Ascending aorta (tissue), 2 donors: ENCODE measurements at regions not wholly inside any gene's neighbourhood (a gene's known extent, or its start where the extent isn't known, plus 50 kb on each side); places are given as distances from the start of the nearest gene placed in this dataset.

ENCODE experiments used
- DNase-seq, 2 donors: peaks; one replicate each; pipeline ENCODE4 v3.0.0-alpha.2; 2019; ENCODE audit warnings: low spot score in 2 of 2
- H3K27ac ChIP-seq, 2 donors: fragments of 200-600 bp; sonication (generic); one replicate each; pipeline ENCODE4 v1.5.1; 2016 to 2017; ENCODE audit warnings: mild to moderate bottlenecking in 1 of 2
- H3K27me3 ChIP-seq: fragments of 200-600 bp; sonication (generic); one replicate; pipeline ENCODE4 v1.5.1; 2017
- H3K36me3 ChIP-seq, 2 donors: fragments of 200-600 bp; sonication (generic); one replicate each; pipeline ENCODE4 v1.5.1; 2016
- H3K4me1 ChIP-seq, 2 donors: fragments of 200-600 bp; sonication (generic); one replicate each; pipeline ENCODE4 v1.5.1; 2016 to 2017; ENCODE audit warnings: mild to moderate bottlenecking in 1 of 2
- H3K4me3 ChIP-seq, 2 donors: fragments of 200-600 bp; sonication (generic); one replicate each; pipeline ENCODE4 v1.5.1; 2016 to 2017; ENCODE audit warnings: mild to moderate bottlenecking in 1 of 2
- H3K9me3 ChIP-seq, 2 donors: fragments of 200-600 bp; sonication (generic); one replicate each; pipeline ENCODE4 v1.5.1; 2016
- intact Hi-C: fragments of 100-400 bp; cut with DNase I; formaldehyde crosslinking; loops from one replicate; pipeline ENCODE4 v1.15.1; 2023
- TF ChIP-seq, protein P1 (sequence below), 3 experiments: fragments of 200-600 bp in 2 of 3; fragments of 450-650 bp in 1 of 3; sonication (generic) in 2 of 3; IDR thresholded peaks; one replicate each; pipeline ENCODE4 v1.5.1; 2016 to 2019; ENCODE audit warnings: antibody characterized with exemption in 3 of 3, mild to moderate bottlenecking in 1 of 3, moderate library complexity in 1 of 3

DNA sequence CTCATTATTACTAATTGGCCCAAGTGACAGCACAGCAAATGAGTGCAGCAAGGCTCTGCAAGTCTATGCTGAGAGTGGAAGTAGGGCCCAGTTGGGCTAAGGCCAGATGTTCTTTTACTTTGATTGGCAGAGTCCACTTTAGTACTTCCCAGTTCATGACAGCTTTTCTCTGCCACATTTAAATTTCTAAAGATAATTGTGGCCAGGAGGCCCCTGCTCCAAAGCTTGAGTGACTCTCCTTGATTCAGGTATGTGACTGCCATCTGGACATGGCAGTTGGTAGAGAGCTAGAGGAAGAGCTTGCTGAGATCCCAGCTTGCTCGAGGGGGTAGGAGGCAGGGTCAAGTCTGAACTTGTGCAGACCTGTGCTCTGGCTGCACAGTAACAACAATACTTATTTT lies 154.1 kb downstream of the CARTPT start:
- Histone ChIP-seq H3K27me3 (no peaks in the 10 kb centered on the region), H3K36me3 (no peaks in the 10 kb centered on the region), H3K4me3 (no peak overlapping the region), H3K9me3 (peaks cover 0 to 6% of the 10 kb centered on the region in 2 donors), H3K27ac (no peak overlapping the region), H3K4me1 (peaks cover 0 to 5% of the 10 kb centered on the region in 2 donors)
- intact Hi-C loops: no loop called here
- no peak for DNase-seq
- TF ChIP-seq, protein P1, sequence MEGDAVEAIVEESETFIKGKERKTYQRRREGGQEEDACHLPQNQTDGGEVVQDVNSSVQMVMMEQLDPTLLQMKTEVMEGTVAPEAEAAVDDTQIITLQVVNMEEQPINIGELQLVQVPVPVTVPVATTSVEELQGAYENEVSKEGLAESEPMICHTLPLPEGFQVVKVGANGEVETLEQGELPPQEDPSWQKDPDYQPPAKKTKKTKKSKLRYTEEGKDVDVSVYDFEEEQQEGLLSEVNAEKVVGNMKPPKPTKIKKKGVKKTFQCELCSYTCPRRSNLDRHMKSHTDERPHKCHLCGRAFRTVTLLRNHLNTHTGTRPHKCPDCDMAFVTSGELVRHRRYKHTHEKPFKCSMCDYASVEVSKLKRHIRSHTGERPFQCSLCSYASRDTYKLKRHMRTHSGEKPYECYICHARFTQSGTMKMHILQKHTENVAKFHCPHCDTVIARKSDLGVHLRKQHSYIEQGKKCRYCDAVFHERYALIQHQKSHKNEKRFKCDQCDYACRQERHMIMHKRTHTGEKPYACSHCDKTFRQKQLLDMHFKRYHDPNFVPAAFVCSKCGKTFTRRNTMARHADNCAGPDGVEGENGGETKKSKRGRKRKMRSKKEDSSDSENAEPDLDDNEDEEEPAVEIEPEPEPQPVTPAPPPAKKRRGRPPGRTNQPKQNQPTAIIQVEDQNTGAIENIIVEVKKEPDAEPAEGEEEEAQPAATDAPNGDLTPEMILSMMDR (IDR thresholded peaks at IDR 0.05): no peak

DNA sequence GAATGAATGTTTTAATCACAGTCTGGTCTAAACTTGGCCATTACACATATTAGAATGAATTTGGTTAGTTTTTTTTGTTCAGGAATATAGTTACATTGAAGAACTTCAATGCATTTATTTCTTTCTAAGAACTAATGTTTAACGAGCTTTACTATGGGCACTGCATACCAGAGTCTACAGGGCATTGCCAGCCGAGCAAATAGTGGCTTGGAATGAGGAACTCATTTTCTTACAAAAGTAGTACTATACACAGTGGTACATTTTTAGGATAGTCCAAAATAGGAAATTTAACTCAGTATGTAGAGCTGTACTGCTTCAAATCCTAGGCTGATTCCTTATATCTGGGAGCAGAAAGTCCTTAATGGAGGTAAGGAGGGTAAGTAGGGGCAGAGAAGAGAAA lies 155.4 kb downstream of the CARTPT start:
- Histone ChIP-seq H3K27ac (peak overlapping the region; percentile 34 to 54), H3K36me3 (no peaks in the 10 kb centered on the region), H3K27me3 (no peaks in the 10 kb centered on the region), H3K4me3 (no peak overlapping the region), H3K9me3 (peaks cover 0 to 6% of the 10 kb centered on the region in 2 donors), H3K4me1 (peaks cover 0 to 5% of the 10 kb centered on the region in 2 donors)
- DNase-seq: no peak
- TF ChIP-seq, protein P1 (IDR thresholded peaks at IDR 0.05): no peak
- intact Hi-C loops: no loop called here

DNA sequence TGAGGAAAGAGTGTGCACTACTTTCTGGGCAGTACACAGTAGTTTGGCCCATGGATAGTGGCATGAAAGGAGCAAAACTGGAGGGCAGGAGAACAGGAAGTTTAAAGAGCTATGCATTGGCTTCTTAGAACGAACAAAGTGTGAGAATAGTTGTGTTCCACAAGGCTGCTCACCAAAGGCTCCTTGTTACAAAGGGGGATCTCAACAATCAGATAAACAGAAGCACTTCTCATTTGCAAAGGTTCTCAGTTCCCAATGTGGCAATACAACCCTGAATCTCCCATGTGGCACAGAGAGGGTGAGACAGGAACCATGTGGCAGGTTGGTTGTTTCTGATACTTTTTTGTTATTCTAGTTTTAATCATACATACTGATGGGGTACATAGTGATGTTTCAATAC lies 158.4 kb downstream of the CARTPT start:
- Histone ChIP-seq H3K27me3 (no peaks in the 10 kb centered on the region), H3K36me3 (no peaks in the 10 kb centered on the region), H3K4me1 (peaks cover 0 to 5% of the 10 kb centered on the region in 2 donors), H3K9me3 (no peaks in the 10 kb centered on the region), H3K27ac (no peak overlapping the region), H3K4me3 (no peak overlapping the region)
- DNase-seq: no peak
- TF ChIP-seq, protein P1 (IDR thresholded peaks at IDR 0.05): no peak
- intact Hi-C loops: no loop called here

DNA sequence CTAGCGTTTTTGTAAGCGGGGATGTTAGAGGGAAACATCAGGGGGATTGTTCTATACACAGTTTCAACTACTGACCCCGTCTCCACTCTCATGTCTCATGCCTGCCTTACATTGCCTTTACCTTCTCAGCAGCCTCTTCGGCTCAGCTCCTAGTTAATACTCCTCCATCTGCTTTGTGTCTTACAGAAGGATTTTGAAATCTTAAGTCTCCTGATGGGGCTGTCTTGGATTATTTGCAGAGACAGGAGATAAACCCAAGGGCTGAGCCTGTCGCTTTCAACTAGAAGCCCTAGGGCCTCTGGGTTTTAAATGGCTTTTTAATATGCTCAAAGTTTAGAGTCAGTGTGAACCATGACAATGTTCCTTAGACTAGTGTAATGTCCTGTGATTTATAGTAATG lies 161.5 kb downstream of the CARTPT start:
- Histone ChIP-seq H3K9me3 (no peaks in the 10 kb centered on the region), H3K4me3 (no peak overlapping the region), H3K4me1 (peaks cover 0 to 3% of the 10 kb centered on the region in 2 donors), H3K27ac (no peak overlapping the region), H3K27me3 (no peaks in the 10 kb centered on the region), H3K36me3 (no peaks in the 10 kb centered on the region)
- intact Hi-C loops: loop anchor here (5.0 to 10.0 kb wide), 2 partner anchors 46 to 98 kb away; no protein-coding TSS in a partner anchor
- DNase-seq: no peak
- TF ChIP-seq, protein P1 (IDR thresholded peaks at IDR 0.05): no peak

DNA sequence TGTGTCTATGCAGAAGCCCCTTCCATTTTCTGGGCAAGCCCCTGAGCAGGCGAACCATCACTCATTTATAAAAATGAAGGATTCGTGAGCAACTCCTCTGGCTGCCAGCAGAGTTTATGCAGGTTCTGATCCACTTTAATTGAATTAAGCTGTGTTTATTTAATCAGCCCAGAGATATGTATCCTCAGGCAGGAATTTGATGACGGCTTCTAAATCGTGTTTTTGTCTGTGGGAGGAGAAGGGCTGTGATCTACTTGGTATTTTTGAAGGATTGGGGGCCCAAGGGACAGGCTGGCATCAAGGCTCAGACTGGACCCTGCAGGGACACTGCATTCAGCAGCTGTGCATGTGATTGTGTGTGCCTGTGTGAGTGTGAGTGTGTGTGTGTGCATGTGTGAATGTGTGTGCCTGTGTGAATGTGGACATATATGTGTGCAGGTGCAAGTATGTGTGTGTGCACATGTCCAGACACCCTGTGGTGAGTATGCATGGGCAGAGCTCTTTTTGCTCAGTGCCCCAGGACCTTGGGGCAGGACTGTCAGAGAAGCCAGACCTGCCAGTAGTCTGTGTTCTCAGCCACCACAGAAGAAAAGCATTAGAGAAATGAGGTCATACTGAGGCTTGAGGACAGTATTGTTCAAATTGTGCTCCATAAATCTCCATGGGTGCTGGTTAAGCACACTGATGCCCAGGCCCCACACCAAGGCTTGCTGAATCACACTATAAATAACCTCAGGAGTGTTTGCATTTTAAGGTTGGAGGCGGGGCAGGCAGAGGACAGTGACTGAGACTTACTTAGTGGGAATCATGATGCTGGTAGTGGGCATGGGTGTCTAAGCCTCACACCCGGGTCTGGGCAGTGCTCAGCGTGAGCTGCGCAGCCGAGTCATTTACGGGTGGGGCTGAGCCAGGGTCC lies 164.0 kb downstream of the CARTPT start:
- Histone ChIP-seq H3K36me3 (no peaks in the 10 kb centered on the region), H3K4me1 (peaks cover 0 to 3% of the 10 kb centered on the region in 2 donors), H3K4me3 (no peak overlapping the region), H3K27me3 (no peaks in the 10 kb centered on the region), H3K9me3 (no peaks in the 10 kb centered on the region), H3K27ac (peak overlapping the region in 1 of 2 donors; percentile 58)
- TF ChIP-seq, protein P1 (IDR thresholded peaks at IDR 0.05): no peak
- DNase-seq: no peak
- intact Hi-C loops: loop anchor here (5.0 to 10.0 kb wide), 2 partner anchors 48 to 101 kb away; no protein-coding TSS in a partner anchor
